ENCODE measurements at regions not wholly inside any gene's neighbourhood (a gene's known extent, or its start where the extent isn't known, plus 50 kb on each side); places are given as distances from the start of the nearest gene placed in this dataset.

DNA sequence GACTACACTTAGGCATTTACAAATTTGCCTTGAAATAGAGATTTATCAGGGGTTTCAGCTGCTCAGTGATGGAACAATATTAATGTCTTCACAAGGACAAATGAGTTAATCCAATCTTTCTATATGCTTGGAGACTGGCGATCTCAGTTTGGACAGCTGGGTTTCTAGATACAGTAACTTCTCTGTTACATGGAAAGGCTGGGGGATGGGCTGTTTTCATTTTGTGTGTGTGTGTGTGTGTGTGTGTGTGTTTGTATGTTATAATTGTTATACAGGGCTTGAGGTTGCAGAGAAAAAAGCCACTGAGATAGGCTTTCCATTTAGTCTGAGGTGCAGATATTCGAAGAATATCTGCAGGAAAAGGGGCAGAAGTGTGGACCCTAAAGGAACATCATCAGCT, 359.3 kb upstream of the SALL1 start:
- TF ChIP-seq, protein P1, sequence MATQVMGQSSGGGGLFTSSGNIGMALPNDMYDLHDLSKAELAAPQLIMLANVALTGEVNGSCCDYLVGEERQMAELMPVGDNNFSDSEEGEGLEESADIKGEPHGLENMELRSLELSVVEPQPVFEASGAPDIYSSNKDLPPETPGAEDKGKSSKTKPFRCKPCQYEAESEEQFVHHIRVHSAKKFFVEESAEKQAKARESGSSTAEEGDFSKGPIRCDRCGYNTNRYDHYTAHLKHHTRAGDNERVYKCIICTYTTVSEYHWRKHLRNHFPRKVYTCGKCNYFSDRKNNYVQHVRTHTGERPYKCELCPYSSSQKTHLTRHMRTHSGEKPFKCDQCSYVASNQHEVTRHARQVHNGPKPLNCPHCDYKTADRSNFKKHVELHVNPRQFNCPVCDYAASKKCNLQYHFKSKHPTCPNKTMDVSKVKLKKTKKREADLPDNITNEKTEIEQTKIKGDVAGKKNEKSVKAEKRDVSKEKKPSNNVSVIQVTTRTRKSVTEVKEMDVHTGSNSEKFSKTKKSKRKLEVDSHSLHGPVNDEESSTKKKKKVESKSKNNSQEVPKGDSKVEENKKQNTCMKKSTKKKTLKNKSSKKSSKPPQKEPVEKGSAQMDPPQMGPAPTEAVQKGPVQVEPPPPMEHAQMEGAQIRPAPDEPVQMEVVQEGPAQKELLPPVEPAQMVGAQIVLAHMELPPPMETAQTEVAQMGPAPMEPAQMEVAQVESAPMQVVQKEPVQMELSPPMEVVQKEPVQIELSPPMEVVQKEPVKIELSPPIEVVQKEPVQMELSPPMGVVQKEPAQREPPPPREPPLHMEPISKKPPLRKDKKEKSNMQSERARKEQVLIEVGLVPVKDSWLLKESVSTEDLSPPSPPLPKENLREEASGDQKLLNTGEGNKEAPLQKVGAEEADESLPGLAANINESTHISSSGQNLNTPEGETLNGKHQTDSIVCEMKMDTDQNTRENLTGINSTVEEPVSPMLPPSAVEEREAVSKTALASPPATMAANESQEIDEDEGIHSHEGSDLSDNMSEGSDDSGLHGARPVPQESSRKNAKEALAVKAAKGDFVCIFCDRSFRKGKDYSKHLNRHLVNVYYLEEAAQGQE (IDR thresholded peaks at IDR 0.05; ENCODE audit: low read depth), result no peak
- TF ChIP-seq FOXM1 (IDR thresholded peaks at IDR 0.05; ENCODE audit: borderline replicate concordance, low read depth) (no peak), EP300 (IDR thresholded peaks at IDR 0.05; ENCODE audit: borderline replicate concordance) (no peak), MAX (IDR thresholded peaks at IDR 0.05) (no peak), TCF12 (IDR thresholded peaks at IDR 0.05; ENCODE audit: low read depth) (no peak), CEBPB (IDR thresholded peaks at IDR 0.05) (no peak), ZBTB7A (IDR thresholded peaks at IDR 0.05; ENCODE audit: low read depth) (no peak), TAF1 (IDR thresholded peaks at IDR 0.05; ENCODE audit: low read depth) (no peak), NFIC (IDR thresholded peaks at IDR 0.05) (no peak), YY1 (IDR thresholded peaks at IDR 0.05; ENCODE audit: low read depth) (no peak), CREB1 (IDR thresholded peaks at IDR 0.05; ENCODE audit: low read depth) (no peak)
- TF ChIP-seq, protein P2, sequence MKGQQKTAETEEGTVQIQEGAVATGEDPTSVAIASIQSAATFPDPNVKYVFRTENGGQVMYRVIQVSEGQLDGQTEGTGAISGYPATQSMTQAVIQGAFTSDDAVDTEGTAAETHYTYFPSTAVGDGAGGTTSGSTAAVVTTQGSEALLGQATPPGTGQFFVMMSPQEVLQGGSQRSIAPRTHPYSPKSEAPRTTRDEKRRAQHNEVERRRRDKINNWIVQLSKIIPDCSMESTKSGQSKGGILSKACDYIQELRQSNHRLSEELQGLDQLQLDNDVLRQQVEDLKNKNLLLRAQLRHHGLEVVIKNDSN (IDR thresholded peaks at IDR 0.05), result no peak
